GM19455 (cell line): ENCODE measurements at regions not wholly inside any gene's neighbourhood (a gene's known extent, or its start where the extent isn't known, plus 50 kb on each side); places are given as distances from the start of the nearest gene placed in this dataset.
"Not testable (repeated sequence)": the region's sequence is repeated elsewhere in the genome, so short reads cannot be mapped to it uniquely, and the experiment has no call there.

Experiments
- ATAC-seq: cut with Tn5 transposase; IDR thresholded peaks from one replicate; pipeline ENCODE4 v1.9.1; 2021; ENCODE audit not compliant: unreplicated experiment

DNA sequence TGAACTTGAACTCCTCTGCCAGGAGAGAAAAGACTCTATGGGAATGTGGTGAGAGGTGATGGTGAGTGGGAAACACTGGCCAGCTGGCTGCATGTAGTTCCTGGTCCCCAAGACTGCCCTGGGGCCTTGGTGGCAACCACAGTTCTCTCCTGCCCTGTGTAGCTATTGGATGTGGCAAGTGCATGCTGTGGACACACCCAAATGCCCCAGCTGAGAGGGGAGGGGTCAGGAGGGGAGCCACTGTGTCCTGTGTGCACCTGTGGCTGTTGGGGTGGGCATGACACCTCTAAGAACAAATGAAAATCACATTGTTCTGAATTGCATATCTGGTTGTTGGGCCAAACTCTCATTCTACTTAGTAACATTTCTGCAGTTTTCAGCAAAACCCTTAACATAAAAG is 409.6 kb downstream of the NSUN3 start:
- ATAC-seq, result no peak

DNA sequence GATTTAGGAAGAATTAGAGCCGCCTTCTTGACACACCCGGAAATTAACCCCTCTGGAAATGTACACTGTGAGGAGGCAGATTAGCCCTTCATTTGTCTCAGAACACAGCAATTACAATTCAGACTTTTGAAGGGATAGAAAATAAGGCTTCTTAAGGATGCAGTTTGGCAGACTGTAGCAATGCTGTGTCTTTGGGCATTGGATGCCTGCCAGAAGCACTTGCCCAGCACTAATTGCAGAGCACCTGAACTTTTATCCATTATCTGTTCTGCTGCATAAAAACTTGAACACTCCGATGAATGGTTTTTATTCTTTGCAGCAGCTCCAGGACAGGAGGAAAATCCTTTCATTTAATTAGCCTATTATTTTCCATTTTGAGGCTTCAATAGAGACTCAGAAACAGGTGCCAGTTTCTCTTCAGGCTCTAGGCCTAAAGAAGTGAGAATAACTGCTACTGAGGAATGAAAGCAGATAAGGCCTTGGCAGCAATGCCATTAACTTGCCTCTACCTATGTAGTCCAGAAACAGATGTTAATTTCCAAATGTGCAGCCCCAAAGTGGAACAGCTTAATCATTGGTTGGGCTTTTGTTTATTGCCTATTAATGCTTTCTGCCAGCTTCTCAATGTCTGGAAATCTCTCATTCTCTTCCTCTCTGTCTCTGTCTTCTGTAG is 418.5 kb downstream of the NSUN3 start:
- no peak for ATAC-seq

DNA sequence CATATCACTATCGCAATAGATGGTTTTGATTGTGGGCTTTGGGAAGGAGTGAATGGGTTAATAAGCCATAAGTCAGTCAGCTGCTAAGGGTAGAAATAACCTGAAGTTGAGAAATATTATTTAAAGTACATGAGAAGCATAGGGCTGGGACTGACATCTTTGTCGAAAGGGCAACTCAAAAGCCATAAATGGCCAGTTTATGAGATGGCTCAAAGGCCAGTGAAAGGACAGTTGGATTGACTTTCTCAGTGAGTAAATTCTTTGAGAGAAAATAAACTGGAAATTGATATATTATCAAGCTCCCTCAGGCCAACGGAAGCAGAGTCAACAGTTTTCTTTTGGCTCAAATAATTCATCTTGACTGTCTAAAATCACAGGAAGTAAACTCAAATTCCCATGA is 419.8 kb downstream of the NSUN3 start:
- no peak for ATAC-seq

DNA sequence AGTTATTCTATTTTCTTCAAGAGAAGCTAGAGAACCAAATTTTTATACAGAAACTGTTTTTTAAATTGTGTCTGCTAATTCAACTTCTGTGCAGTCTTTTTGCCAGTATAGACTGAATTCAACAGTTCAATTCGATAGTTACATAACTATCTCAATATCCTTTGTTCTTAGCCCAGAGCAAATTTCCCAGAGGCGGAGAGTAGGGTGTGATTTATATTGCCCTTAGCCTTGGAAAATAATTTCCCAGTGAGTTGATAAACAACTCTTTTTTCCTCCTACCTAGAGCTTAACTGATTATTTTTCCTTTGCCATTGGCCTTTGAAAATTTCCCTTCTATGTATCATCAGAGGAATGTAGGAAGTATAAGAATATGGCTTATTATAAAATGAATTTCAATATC is 420.5 kb downstream of the NSUN3 start:
- ATAC-seq, result no peak

DNA sequence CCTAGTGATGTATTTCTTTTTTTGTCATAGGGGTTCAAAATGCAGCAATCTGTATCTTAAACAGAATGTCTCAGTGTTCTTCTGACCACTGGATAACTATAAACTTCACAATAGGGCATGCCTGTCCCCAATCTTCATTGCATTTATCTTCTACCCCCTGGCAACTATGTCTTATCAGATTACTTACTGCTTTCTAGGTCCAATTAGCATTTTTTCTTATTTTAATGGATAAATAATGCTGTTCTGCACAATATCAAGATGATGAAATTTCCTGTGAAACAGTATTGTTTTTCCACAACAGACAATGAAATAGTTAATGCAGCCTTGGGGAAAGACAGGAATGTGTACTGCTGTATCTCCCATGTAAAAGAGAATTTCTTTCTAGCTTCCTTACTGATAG is 432.1 kb downstream of the NSUN3 start:
- no peak for ATAC-seq

DNA sequence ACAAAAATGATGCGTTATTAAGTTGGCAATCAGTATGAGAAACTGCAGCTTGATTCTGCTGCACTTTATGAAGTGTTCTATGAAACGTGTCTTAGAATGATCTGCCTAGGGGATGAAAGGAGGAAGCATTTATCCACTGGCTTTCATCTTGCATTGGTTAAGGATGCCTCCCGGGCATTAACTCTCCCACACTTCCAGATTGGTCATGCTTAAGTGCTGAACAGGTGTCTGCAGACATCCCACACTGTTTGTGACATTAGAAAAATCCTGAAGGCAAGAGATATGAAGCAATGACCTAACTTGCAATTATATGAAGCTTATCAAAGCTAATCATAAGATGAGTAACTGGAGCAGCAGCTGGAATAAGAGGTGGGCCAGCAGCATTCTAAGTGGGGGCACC is 437.3 kb downstream of the NSUN3 start:
- no peak for ATAC-seq

DNA sequence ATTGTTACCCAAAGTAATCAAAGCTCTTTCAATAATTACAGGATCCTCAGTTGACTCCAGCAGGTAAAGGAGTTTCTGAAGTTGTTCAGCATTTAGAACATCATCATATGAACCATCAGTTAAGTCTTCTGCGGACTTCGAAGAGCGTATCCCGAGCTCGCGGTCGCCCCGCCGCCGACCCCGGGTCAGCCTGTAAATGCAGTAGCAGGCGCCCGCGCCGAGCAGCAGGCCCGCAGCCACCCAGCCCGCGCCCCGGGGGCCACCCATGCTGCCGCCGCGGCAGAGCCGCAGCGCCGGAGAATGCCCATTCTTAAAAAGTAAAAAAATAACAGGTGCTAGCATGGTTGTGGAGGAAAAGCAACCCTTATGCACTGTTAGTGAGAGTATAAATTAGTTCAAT is 444.5 kb downstream of the NSUN3 start:
- ATAC-seq, result not testable (repeated sequence)

DNA sequence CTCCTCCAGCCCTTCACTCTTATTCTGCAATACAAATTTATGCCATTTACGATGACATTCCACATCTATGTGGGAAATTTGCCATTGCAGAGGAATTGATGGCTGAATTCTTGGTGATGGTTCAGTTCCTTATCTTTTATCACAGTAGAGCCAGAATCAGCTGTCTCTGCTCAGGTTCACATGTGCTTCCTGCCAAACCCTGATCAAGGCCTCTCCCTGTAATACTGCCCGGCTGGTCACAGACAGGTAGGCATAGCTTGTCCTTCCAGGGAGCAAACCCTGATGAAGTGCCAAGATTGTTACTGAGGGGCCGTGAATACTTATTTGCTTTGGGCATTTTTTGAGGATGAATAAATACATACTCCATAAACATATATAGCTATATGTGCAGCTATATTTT is 450.0 kb downstream of the NSUN3 start:
- no peak for ATAC-seq

DNA sequence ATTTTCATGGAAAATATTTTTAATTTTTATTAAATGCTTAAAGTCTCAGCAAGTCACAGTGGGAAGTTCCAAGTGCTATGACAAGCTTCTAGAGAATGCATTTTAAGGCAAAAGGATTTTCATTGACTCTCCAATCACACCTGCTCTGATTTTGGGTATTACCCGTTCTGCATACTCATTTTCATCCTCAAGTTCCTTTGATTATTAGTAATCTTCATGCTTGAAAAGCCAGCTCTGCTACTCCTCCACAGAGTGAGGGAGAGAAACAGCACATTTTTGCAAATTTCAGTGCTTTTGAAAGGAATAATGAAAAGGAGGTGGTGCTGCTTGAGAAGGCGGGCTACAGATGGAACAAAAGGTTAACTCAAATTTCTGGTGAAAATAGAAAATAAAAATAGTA is 450.7 kb downstream of the NSUN3 start:
- no peak for ATAC-seq

DNA sequence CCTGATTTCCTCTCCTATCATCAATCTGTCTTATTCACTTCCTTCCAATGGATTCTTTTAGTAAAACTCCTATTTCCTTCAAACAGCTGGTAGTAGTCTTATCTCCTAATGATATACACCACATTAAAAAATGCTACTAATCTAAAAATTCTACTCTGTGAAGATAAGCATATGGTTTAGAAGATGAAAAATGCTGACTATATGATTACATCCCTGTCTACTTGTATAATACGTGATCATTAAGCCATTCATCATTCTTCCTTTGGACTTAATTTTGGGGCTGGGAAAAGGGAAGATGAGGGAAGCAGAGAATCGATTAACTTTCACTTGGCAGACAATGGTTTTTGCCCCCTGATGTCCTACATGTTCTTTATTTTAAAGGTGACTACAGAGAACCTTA is 453.1 kb downstream of the NSUN3 start:
- ATAC-seq, result no peak

DNA sequence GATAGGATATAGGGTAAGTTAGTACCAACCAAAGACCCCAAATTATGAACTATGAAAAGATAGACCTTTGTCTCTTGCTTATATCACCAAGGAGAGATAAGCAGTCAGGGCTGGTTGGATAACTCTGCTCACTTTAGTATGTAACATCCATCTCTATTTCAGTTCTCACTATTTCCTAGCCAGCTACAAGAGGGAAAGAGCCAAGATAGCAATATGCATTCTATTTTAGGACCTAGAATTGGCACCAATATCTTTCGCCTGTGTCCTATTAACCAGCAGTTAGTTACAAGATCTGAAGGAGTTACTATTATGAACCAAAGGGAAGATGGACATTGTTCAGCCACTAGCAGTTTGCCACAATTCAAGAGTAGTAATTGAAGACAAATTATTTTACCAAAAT is 457.5 kb downstream of the NSUN3 start:
- no peak for ATAC-seq

DNA sequence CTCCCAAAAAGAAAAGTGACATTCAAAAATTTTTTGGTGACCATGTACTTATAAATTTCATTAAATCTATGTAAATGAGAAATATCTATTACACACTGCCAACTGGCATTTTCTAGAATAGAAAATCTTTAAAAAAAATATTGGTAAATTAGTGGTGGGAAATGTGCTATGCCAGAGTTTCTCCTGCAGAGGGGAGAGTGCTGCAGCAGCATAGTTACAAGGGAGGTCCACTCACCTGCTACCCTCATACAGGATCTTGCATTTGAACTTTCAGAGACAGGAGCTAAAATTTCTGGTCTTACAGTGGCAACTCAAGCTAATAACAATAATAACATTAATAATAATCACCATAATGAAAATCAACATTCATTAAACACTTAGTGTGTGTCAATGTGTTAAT is 459.6 kb downstream of the NSUN3 start:
- ATAC-seq, result no peak

DNA sequence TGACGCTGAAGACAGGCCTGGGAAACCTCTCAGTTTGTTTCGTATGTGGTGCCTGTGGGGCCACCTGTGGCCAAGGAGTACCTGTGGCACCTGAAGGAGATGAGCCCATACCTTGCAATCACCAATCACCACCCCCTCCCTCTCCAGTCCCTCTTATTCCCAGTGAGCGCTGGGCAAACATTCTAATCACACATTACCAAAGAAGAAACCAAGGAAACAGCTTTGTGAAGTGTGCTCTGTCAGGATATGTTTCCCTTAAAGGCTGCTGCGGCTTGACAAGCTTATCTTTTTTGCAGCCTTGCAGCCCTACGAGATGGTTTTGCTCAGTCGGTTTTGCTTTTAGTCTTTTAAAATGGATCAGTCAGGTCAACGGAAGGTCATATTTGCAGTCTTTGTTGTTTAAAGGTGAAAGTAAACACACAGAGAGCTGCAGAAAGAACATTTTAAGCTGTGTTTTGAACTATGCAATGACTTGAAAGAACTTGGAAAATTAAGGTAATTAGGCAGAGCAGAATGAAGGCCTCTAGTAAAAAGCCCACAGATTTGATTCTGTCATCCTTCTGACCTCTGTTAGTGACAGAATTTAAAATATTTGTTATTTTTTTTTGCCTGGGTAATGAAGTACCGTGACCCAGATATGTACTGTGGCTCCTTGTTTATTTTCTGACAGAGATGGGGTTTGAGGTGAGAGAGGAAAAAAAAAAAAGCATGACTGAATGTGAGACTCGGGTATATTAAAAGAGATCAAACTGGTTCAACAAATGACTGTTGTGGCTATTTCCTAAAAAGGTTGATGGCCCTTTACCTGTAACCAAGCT is 461.4 kb downstream of the NSUN3 start:
- no peak for ATAC-seq

DNA sequence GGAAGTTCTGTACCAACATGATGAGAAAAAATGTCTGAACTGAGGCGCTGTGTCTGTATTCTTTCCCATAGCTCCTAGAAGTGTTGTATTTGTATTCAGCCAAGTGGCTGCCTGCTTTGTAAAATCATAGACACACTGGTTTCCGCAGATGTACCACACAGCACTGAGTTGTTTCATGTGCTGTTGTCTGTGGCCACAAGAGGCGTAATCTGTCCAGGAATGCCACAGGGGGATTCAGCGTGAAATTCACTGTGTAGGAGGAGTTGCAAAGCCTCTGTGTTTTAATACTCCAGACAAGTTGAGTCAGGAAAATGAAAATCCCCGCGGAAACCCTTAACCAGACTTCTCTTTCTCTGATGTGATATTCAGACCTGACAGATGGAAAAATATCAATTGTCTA is 462.2 kb downstream of the NSUN3 start:
- no peak for ATAC-seq

DNA sequence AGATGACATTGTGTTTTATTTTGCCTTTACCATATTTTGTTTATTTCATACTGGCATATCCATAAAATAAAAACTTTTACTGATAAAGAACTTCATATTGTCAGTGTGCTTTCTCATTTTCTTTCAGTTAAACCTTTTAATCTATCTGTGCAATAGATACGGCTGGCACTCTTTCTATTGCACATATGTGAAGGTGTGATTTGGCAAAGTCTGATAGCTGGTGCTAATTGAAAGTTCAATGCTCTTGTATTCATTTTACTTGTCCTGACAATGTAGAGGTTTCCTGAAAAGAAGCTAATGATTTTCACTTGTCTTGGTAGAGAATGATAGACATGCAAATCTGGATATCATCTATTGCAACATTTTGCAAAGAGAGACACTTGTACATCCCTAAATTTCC is 467.0 kb downstream of the NSUN3 start:
- no peak for ATAC-seq

DNA sequence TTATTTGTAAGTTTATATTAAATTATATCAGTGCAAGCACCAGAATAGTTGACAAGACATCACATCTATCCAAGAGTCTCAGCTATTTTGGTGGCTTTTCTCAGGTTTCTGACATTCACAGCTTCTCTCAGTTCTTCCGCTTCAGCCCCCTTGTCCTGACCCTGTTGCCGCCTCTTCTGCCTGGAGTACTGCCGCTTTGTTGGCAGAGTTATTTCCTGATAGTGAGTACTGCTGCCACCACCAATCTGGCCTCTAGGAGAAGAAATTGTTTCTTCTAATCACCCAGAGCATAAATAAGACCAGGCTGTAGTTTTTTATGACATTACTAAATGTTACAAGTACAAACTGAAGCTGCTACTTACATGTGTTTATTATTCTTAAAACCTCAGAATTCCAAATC is 470.1 kb downstream of the NSUN3 start:
- no peak for ATAC-seq

DNA sequence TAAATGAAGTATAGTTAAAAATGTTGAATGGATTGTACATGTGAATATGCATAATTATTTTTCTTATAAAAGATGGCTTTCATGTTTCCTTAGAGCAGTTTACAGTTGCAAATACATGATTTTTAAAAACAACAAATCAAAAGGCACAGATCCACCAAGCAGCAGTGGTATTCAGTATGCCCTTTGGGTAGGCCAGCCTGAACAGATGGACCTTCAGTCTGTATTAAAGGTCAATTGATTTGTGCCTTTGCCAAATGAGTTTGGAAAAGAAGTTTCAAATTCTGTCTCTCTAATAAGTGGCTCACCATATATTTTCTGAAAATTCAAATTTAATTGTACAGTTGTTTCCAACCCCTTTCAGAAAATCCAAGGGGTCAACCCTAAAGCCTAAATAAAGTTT is 477.1 kb downstream of the NSUN3 start:
- ATAC-seq, result no peak

DNA sequence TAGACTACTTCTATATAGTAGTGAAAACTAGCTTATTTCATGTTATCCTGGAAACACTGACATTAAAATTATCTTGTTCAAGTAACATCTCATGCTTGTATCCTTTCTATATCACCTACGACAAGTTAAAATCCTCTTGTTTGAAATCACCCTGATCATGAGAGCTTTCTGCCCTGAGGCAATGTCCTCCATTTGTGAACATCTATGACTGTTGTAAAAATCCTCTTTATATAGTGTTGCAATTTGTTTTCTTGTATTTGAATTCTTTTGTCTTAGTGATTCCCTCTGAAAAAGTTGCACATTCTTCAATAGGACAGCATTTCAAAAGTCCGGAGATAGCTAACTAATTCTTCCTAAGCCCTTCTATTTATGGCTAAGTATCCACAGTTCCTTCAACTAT is 480.3 kb downstream of the NSUN3 start:
- no peak for ATAC-seq

DNA sequence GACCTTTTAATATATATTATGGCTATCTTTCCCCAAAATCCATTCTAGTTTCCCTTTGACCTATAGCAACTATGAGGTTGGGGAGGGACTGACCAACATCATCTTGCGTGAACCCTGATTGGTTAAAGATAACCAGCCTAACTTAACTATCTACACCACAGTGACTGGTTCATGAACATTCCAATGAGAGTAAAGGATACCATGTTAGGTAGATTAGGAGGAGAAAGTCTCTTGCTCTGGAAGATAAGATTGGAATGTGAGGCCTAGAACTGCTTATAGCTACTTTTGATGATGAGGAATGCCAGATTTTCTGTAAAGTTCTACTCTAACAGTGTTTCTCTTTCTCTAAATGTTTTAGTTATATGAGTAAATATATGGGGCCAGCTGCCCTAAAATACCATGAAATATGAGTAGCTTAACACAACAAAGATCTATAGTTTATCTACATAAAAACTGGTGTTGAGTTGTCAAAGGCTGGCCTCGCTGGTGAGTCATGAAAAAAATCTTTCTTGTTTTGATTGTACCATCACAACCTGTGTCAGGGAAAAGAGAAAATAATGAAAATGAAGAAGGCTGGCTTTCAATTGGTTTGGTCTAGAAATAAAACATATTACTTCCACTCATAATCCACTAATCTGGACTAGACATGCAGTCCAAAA is 481.4 kb downstream of the NSUN3 start:
- no peak for ATAC-seq

DNA sequence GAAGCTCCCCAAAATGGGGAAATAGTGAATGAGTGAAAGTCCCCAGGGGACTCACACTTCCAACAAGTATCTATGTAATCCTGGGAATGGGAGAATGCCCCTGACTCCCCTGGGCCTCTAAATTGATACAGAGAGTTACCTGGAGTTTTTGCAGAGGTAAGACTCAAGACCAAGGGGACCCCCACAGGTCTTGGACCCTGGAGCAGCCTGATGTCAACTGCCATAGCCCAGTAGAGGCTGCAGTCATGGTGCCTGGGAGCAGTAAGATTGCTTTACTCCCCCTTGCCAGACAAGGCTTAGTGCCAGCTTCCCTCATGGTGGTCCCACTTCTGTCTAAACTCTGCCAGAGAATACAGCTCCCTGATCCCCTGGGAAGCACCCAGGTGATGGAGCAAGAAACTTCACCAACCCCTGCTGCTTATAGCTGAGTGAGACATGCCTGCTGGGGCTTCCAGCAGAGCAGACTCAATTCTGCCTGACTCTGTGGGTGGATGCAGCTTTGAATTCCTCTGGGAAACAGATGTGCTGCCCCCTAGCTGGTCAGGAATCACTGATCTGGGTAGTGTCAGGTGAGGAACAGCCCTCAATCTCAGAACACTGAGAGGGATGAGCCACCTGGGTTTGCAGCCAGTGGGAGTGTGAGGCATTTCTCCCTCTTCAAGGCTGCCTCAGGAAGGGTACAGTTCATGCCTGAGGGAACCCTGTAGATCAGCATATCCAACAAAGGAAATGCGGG is 485.9 kb downstream of the NSUN3 start:
- no peak for ATAC-seq

DNA sequence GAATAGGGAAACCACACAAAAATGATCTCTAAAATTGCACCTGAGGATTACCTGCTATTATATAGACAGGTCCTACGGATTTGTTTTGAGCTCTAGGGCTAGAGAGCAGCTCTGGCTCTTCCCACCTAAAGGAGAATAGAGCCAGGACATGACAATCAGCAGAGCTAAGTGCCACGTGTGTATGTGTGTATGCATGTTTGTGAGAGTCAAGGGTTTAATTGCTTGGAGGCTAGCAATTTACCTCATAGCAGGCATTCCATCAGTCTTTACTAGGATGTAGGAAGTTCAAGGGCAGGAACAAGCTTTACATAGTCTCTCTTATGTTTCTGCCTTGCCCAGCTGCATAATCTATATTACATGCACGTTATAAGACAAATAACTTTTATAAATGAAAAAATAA is 498.2 kb downstream of the NSUN3 start:
- ATAC-seq, result no peak

DNA sequence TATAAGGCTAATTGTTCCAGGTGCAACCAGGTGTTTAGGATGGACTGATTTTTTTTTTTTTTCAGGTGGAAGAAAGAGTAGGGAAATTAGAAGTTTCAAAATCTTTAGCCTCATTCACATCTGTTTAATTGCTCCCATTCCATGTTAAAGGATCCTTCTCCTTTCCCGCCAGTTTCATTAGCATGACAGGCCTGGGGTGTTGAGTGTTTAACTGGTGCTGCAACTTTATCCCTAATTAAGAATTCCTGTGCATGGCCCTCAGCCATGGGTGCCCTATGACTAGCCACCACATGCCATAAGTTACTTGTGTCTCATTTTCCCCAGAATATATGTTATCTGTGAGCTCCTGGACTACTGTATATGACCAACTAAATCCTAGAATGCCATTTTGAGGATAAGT is 501.4 kb downstream of the NSUN3 start:
- ATAC-seq, result no peak
